Cardiac fibroblast (primary cell): ENCODE measurements at regions not wholly inside any gene's neighbourhood (a gene's known extent, or its start where the extent isn't known, plus 50 kb on each side); places are given as distances from the start of the nearest gene placed in this dataset.

Source experiments
- DNase-seq, 2 donors: peaks; one replicate each; pipeline versions ENCODE4 v3.0.0 to v3.0.0-alpha.2; 2010; ENCODE audit warnings: low read depth in 2 of 2
- H3K4me3 ChIP-seq, 2 donors: replicated peaks in 1 of 2; 1 replicate in 1 of 2; 2 replicates in 1 of 2; pipeline ENCODE4 v1.5.1; 2011; ENCODE audit warnings: low read depth in 2 of 2, low read length in 2 of 2, mild to moderate bottlenecking in 2 of 2, moderate library complexity in 1 of 2
- TF ChIP-seq, protein P1 (sequence below): IDR thresholded peaks from one replicate; pipeline ENCODE4 v1.5.1; 2011; ENCODE audit warnings: low read depth, mild to moderate bottlenecking, low read length, inconsistent platforms

DNA sequence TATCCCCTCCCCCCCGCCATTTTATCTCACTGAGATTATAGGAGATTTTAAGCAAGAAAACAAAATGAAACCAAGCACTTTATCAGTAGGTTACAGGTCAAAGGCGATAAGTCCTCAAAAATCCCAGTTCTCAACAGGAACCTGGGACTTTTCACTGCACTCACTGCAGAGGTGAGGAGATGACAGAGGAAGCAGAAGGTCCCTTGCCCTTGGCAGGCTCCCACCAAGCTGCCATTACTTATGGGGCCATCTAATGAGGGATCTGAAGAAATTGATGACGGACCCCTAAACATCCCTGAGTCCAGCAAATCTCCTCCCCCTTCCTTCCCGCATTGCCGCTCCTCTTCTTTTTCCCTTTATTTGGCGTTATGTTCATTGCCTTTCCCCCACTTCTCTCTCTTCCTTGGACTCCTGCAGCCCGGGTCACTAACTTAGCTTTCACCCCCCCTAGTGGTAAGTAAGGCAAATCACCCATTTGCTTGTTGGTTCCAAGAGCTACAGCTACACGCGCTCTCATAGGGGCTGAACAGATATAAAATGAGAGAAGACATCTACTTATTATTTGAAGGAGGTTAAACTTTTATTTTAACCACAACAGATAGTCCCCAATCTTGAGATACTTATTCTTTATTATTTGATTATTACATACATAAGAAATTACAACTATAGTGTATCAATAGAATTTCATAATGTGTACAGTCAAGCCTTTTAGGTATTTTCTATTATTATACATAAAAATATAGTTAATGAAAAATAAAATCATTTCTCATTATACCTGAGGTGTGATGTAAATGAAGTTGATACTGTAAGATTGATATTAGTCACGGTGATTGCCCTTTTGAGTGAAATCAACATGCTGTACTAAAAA, 52.0 kb upstream of the ARGLU1 start:
- TF ChIP-seq, protein P1, sequence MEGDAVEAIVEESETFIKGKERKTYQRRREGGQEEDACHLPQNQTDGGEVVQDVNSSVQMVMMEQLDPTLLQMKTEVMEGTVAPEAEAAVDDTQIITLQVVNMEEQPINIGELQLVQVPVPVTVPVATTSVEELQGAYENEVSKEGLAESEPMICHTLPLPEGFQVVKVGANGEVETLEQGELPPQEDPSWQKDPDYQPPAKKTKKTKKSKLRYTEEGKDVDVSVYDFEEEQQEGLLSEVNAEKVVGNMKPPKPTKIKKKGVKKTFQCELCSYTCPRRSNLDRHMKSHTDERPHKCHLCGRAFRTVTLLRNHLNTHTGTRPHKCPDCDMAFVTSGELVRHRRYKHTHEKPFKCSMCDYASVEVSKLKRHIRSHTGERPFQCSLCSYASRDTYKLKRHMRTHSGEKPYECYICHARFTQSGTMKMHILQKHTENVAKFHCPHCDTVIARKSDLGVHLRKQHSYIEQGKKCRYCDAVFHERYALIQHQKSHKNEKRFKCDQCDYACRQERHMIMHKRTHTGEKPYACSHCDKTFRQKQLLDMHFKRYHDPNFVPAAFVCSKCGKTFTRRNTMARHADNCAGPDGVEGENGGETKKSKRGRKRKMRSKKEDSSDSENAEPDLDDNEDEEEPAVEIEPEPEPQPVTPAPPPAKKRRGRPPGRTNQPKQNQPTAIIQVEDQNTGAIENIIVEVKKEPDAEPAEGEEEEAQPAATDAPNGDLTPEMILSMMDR: peak; percentile 87
- H3K4me3 ChIP-seq: peak overlapping the region in 1 of 2 donors; percentile 3

More for the DNA sequence above, 52.0 kb upstream of the ARGLU1 start:
- DNase-seq: peak; percentile 77 to 84
